ENCODE measurements at regions not wholly inside any gene's neighbourhood (a gene's known extent, or its start where the extent isn't known, plus 50 kb on each side); places are given as distances from the start of the nearest gene placed in this dataset.

DNA sequence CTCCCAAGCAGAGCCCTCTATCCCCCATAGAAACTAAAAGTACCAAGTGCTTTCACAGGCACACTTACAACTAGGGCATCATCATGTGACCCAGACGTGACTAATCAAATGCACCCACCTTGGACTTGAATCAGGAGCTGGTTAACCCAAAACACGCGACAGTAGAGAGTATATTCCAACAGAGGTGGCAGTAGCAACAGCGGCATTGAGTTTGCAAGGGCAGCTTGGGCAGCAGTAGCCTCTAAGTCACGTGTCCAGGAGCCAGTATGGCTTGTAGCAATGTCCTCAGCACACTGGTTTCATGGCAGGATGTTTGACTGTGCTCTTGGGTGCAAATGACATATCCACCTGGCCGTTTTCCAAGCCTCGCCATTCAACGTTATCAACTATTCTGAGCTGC is 73.4 kb upstream of the DNAH5 start:
- TF ChIP-seq, protein P1, sequence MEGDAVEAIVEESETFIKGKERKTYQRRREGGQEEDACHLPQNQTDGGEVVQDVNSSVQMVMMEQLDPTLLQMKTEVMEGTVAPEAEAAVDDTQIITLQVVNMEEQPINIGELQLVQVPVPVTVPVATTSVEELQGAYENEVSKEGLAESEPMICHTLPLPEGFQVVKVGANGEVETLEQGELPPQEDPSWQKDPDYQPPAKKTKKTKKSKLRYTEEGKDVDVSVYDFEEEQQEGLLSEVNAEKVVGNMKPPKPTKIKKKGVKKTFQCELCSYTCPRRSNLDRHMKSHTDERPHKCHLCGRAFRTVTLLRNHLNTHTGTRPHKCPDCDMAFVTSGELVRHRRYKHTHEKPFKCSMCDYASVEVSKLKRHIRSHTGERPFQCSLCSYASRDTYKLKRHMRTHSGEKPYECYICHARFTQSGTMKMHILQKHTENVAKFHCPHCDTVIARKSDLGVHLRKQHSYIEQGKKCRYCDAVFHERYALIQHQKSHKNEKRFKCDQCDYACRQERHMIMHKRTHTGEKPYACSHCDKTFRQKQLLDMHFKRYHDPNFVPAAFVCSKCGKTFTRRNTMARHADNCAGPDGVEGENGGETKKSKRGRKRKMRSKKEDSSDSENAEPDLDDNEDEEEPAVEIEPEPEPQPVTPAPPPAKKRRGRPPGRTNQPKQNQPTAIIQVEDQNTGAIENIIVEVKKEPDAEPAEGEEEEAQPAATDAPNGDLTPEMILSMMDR (IDR thresholded peaks at IDR 0.05), result no peak
- no peak for TF ChIP-seq POLR2AphosphoS5 (IDR thresholded peaks at IDR 0.05)
